ENCODE measurements at regions not wholly inside any gene's neighbourhood (a gene's known extent, or its start where the extent isn't known, plus 50 kb on each side); places are given as distances from the start of the nearest gene placed in this dataset.

GRCh38 chr3:146783446-146783845, 178.3 kb upstream of the PLSCR5 start:
- no peak for TF ChIP-seq CTCF (IDR thresholded peaks at IDR 0.05; ENCODE audit: extremely low read depth, insufficient read depth, missing control alignments)
- no peak for DNase-seq (ENCODE audit: low spot score)
- in situ Hi-C loops (cut with MboI; ENCODE audit: low pct_unique_long_range_greater_than_20kb, low sequenced_read_pairs, unreplicated experiment): no loop called here

GRCh38 chr3:146781606-146782005, 176.5 kb upstream of the PLSCR5 start:
- no peak for DNase-seq (ENCODE audit: low spot score)
- no peak for TF ChIP-seq CTCF (IDR thresholded peaks at IDR 0.05; ENCODE audit: extremely low read depth, insufficient read depth, missing control alignments)
- in situ Hi-C loops (cut with MboI; ENCODE audit: low pct_unique_long_range_greater_than_20kb, low sequenced_read_pairs, unreplicated experiment): no loop called here

- in situ Hi-C loops (cut with MboI; ENCODE audit: low pct_unique_long_range_greater_than_20kb, low sequenced_read_pairs, unreplicated experiment): no loop called here
- no peak for TF ChIP-seq CTCF (IDR thresholded peaks at IDR 0.05; ENCODE audit: extremely low read depth, insufficient read depth, missing control alignments)
- DNase-seq (ENCODE audit: low spot score): no peak
Measured at GRCh38 chr3:146781059-146781458, 175.9 kb upstream of the PLSCR5 start.

- in situ Hi-C loops (cut with MboI; ENCODE audit: low pct_unique_long_range_greater_than_20kb, low sequenced_read_pairs, unreplicated experiment): no loop called here
- DNase-seq (ENCODE audit: low spot score): no peak
- no peak for TF ChIP-seq CTCF (IDR thresholded peaks at IDR 0.05; ENCODE audit: extremely low read depth, insufficient read depth, missing control alignments)
Measured at GRCh38 chr3:146780251-146780650, 175.1 kb upstream of the PLSCR5 start.

- TF ChIP-seq CTCF (IDR thresholded peaks at IDR 0.05; ENCODE audit: extremely low read depth, insufficient read depth, missing control alignments): no peak
- in situ Hi-C loops (cut with MboI; ENCODE audit: low pct_unique_long_range_greater_than_20kb, low sequenced_read_pairs, unreplicated experiment): no loop called here
- DNase-seq (ENCODE audit: low spot score): no peak
Measured at GRCh38 chr3:146777941-146778340, 172.8 kb upstream of the PLSCR5 start.

GRCh38 chr3:146772211-146772743, 167.1 kb upstream of the PLSCR5 start:
- no peak for TF ChIP-seq CTCF (IDR thresholded peaks at IDR 0.05; ENCODE audit: extremely low read depth, insufficient read depth, missing control alignments)
- in situ Hi-C loops (cut with MboI; ENCODE audit: low pct_unique_long_range_greater_than_20kb, low sequenced_read_pairs, unreplicated experiment): no loop called here
- DNase-seq (ENCODE audit: low spot score): no peak

- no peak for TF ChIP-seq CTCF (IDR thresholded peaks at IDR 0.05; ENCODE audit: extremely low read depth, insufficient read depth, missing control alignments)
- in situ Hi-C loops (cut with MboI; ENCODE audit: low pct_unique_long_range_greater_than_20kb, low sequenced_read_pairs, unreplicated experiment): no loop called here
- DNase-seq (ENCODE audit: low spot score): no peak
Measured at GRCh38 chr3:146770881-146771280, 165.7 kb upstream of the PLSCR5 start.

Measured in GM13977 (cell line).